ENCODE measurements at regions not wholly inside any gene's neighbourhood (a gene's known extent, or its start where the extent isn't known, plus 50 kb on each side); places are given as distances from the start of the nearest gene placed in this dataset.

- 73 to 94% methylated on average over 4 of the region's 4 CpGs for WGBS, 2 donors (ENCODE audit: low coverage in 1 of 2)
- no peaks in the 10 kb centered on the region for H3K4me1 ChIP-seq
- ATAC-seq = no peak
- H3K36me3 ChIP-seq = no peaks in the 10 kb centered on the region
- TF ChIP-seq POLR2AphosphoS5 (IDR thresholded peaks at IDR 0.05) (no peak), POLR2A (IDR thresholded peaks at IDR 0.05) (no peak), EP300 (IDR thresholded peaks at IDR 0.05) (no peak), CTCF (IDR thresholded peaks at IDR 0.05) (no peak)
- H3K27ac ChIP-seq = no peak overlapping the region
- no peaks in the 10 kb centered on the region for H3K27me3 ChIP-seq
- H3K4me3 ChIP-seq = no peak overlapping the region
- no peaks in the 10 kb centered on the region for H3K9me3 ChIP-seq
Measured at GRCh38 chr7:124553502-124553901, 212.1 kb downstream of the GPR37 start.

GRCh38 chr7:124552217-124552616 lies 213.4 kb downstream of the GPR37 start:
- no peaks in the 10 kb centered on the region for H3K27me3 ChIP-seq
- H3K4me1 ChIP-seq = no peaks in the 10 kb centered on the region
- TF ChIP-seq POLR2A (IDR thresholded peaks at IDR 0.05) = no peak
- TF ChIP-seq EP300 (IDR thresholded peaks at IDR 0.05) = no peak
- no peak for TF ChIP-seq POLR2AphosphoS5 (IDR thresholded peaks at IDR 0.05)
- no peak overlapping the region for H3K27ac ChIP-seq
- no peak for ATAC-seq
- H3K9me3 ChIP-seq = no peaks in the 10 kb centered on the region
- no peaks in the 10 kb centered on the region for H3K36me3 ChIP-seq
- WGBS, 2 donors (ENCODE audit: low coverage in 1 of 2) = 58 to 59% methylated on average over 2 of the region's 2 CpGs
- no peak overlapping the region for H3K4me3 ChIP-seq

- Histone ChIP-seq H3K27ac (no peak overlapping the region), H3K9me3 (no peaks in the 10 kb centered on the region)
- 43 to 60% methylated on average over 1 of the region's 1 CpG for WGBS, 2 donors (ENCODE audit: low coverage in 1 of 2)
Measured at GRCh38 chr7:124550036-124550435, 215.6 kb downstream of the GPR37 start.

GRCh38 chr7:124542476-124542875 lies 223.1 kb downstream of the GPR37 start:
- H3K36me3 ChIP-seq = no peaks in the 10 kb centered on the region
- 93 to 100% methylated on average over 1 of the region's 1 CpG for WGBS, 2 donors (ENCODE audit: low coverage in 1 of 2)
- no peaks in the 10 kb centered on the region for H3K27me3 ChIP-seq
- H3K9me3 ChIP-seq = no peaks in the 10 kb centered on the region
- TF ChIP-seq POLR2AphosphoS5 (IDR thresholded peaks at IDR 0.05) (no peak), EP300 (IDR thresholded peaks at IDR 0.05) (no peak), POLR2A (IDR thresholded peaks at IDR 0.05) (no peak), CTCF (IDR thresholded peaks at IDR 0.05) (no peak)
- no peak overlapping the region for H3K4me3 ChIP-seq
- no peak for ATAC-seq
- no peaks in the 10 kb centered on the region for H3K4me1 ChIP-seq
- H3K27ac ChIP-seq = no peak overlapping the region

More at GRCh38 chr7:124550036-124550435, 215.6 kb downstream of the GPR37 start:
- Histone ChIP-seq H3K4me1 (no peaks in the 10 kb centered on the region), H3K4me3 (no peak overlapping the region), H3K36me3 (no peaks in the 10 kb centered on the region), H3K27me3 (no peaks in the 10 kb centered on the region)
- no peak for TF ChIP-seq POLR2AphosphoS5 (IDR thresholded peaks at IDR 0.05)
- no peak for TF ChIP-seq EP300 (IDR thresholded peaks at IDR 0.05)
- TF ChIP-seq POLR2A (IDR thresholded peaks at IDR 0.05) = no peak
- ATAC-seq = no peak

GRCh38 chr7:124536156-124536762 lies 229.3 kb downstream of the GPR37 start:
- Histone ChIP-seq H3K27ac (no peak overlapping the region), H3K9me3 (no peaks in the 10 kb centered on the region), H3K36me3 (no peaks in the 10 kb centered on the region), H3K4me3 (no peak overlapping the region), H3K4me1 (peaks cover 0 to 4% (median 0%) of the 10 kb centered on the region in 3 donors), H3K27me3 (no peaks in the 10 kb centered on the region)
- 34 to 44% methylated on average over 3 of the region's 3 CpGs for WGBS, 2 donors (ENCODE audit: low coverage in 1 of 2)
- ATAC-seq = no peak
- TF ChIP-seq POLR2AphosphoS5 (IDR thresholded peaks at IDR 0.05) (no peak), POLR2A (IDR thresholded peaks at IDR 0.05) (no peak), EP300 (IDR thresholded peaks at IDR 0.05) (no peak), CTCF (IDR thresholded peaks at IDR 0.05) (no peak)

GRCh38 chr7:124532166-124532565 lies 233.4 kb downstream of the GPR37 start:
- no peak for ATAC-seq
- Histone ChIP-seq H3K4me3 (no peak overlapping the region), H3K36me3 (no peaks in the 10 kb centered on the region), H3K27me3 (no peaks in the 10 kb centered on the region), H3K9me3 (no peaks in the 10 kb centered on the region), H3K27ac (no peak overlapping the region), H3K4me1 (peaks cover 0 to 4% (median 0%) of the 10 kb centered on the region in 3 donors)
- TF ChIP-seq POLR2A (IDR thresholded peaks at IDR 0.05) = no peak
- TF ChIP-seq POLR2AphosphoS5 (IDR thresholded peaks at IDR 0.05) = no peak
- no peak for TF ChIP-seq CTCF (IDR thresholded peaks at IDR 0.05)
- no peak for TF ChIP-seq EP300 (IDR thresholded peaks at IDR 0.05)
